GM18508 (cell line): ENCODE measurements at regions not wholly inside any gene's neighbourhood (a gene's known extent, or its start where the extent isn't known, plus 50 kb on each side); places are given as distances from the start of the nearest gene placed in this dataset.

Experiments
- ATAC-seq: cut with Tn5 transposase; IDR thresholded peaks from one replicate; pipeline ENCODE4 v1.9.1; 2021; ENCODE audit warnings: moderate number of reproducible peaks; ENCODE audit not compliant: insufficient read depth, unreplicated experiment

DNA sequence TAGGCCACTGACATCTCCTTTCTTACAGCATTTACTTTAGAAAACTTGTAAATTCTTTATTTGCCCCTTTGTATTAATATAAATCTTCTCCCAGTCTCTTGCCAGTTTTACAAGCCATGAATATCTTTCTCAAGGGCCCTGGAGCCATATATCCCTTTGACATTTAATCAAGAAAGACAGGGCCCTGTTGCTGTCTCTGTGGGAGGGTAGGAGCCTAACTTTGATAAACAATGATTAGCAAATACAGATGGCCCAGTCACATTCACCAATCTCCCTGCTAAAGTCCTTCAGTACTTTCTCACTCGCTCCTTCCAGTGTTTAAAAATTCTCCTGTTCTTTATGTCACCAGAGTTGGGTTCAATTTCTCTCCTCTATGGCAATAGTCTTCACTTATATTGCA, 479.8 kb upstream of the USP15 start:
- no peak for ATAC-seq

DNA sequence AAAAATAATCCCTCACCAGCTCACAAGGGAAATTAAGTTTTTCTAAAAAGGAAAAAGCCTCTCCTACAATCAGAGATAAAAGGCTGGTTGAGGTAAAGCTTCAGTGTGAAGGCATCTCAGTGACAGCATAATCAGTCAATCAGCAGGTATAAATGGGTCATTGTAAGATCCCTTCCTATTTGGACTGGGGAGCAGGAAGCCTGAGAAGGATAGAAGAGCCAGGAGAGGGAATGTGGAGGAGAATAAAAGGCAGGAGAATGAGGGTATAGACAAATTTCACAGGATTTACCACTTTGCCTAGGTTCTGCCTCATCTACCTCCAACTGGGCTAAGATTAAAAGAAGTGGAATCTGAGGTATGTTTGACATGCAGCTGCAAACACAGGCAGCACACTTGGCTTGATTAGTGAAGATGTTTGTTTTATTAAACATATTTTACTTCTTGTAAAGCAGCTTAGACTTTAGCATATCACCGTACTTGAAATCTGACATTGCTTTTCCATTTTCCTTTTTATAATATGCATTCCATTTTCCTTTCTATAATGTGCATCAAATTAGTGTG, 479.1 kb upstream of the USP15 start:
- ATAC-seq = no peak

DNA sequence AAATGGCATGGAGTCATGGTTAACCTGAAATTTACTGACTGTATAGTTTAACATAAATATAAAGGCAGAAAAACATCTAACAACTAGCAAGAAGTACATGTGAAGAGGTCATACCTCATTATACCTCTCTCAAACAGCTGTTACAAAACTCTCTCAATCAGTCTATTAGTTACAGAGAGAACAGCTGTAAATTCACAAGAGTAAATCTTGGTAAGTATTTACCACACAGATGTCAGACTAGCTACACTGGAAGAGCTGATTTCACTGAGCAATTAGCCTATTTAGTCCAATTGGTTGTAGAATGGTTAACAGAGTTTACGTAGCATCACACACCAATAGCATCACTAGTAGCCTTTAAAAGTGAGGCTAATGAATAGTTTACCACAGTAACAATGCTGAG, 463.4 kb upstream of the USP15 start:
- ATAC-seq = no peak

DNA sequence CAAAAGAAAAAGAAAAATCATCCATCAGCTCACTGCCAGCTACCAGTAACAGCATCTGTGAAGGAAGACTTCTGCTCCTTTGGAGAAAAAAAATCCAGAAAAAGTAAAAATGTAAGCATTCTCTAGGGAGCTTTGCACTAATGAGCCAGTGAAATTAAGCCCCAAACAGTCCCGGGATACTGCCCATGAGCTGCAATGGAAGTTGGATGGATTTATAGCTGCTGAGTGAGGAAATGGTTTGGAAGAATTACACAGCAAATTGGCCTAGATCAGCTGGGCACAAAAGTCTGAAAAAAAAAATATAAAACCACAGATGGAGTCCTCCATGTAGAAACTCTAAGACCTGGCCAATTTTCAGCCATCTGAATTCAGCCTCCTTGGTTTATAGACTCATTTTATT, 462.9 kb upstream of the USP15 start:
- ATAC-seq = no peak

DNA sequence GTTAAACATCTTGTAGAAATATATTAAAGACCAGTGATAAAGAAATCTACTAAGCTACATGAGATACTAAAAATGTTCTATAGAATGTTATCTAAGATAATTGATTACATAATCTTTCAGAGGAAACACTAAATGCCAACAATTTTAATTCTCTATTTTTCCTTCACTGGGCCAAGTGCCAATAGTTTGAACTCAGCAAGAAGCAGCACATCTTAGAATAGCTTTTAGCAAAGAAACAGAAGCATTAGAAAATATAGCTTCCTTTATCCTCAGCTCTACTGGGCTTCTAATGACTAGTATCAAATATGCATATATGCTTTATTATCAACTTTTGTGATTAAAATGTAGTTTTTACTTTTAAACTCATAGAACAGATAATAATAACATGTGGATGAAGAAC, 461.4 kb upstream of the USP15 start:
- ATAC-seq = no peak

DNA sequence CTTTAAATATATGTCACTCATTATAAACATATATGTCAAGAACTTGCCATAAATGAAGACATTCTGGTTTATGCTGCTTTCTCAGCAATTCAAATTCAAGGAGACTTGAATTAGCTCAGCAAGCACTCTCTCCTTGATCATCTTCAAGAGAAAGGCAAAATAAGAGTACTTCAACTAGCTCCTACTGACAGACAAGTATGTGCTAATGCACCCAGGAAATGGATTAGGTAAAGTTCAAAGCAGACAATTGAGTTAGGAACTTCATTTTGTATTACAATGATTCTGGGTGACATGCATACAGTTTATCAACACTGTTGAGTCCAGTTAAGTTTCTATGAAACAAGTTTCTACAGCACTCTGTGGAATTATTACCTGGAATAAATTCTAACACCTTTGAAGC, 455.9 kb upstream of the USP15 start:
- ATAC-seq = no peak

DNA sequence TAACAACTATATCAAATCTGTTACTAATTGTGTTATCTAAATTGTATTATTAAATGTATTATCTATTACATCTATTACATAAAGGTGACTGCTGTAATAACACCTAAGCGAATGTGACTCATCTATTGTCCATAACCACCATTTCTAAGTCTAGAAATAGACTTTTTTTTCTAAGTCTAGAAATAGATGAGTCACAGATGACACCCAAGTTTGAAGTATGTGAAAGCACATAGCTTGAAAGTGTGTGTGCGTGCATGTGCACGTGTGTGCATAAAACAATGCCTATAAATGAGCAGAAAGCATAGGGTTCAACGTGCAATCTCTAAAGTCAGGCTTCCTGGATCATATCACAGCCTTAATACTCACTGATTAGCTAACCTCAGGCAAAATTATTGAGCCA, 451.3 kb upstream of the USP15 start:
- no peak for ATAC-seq

DNA sequence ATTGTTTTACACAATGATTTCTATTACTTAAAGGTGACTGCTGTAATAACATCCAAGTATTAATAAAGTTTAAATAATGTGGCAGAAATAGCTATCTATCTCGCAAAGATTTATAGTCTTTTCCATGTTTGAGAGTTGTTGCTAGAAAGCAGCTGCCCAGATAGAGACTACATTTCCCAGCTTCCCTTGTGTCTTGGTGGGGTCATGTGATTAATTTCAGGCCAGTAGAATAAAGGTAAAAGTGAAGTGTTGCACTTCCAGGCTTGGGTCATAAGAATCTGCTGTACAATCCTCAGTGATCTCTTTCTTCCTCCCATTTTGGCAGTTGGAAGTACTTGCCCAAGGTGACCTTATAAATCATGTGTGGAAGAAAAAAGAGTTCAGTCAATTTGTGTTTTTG, 449.7 kb upstream of the USP15 start:
- ATAC-seq = no peak

DNA sequence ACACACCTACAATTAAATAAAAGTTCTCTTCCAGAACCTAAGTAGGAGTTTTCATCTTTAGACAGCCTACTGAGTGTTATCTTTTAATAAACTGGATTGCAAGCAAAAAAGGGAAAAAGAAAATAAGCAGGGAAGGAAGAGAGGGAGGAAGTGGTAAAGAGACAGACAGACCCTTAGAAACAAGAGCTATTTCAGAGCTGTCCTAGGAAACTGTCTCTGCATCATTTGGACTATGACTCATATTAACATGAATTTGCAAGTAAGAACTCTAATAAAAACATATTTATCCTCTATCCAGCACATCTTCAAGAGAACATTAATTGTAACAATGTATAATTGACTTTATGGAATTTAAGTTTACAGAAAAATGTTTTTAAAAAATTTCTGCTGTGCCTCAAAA, 438.8 kb upstream of the USP15 start:
- ATAC-seq = no peak

DNA sequence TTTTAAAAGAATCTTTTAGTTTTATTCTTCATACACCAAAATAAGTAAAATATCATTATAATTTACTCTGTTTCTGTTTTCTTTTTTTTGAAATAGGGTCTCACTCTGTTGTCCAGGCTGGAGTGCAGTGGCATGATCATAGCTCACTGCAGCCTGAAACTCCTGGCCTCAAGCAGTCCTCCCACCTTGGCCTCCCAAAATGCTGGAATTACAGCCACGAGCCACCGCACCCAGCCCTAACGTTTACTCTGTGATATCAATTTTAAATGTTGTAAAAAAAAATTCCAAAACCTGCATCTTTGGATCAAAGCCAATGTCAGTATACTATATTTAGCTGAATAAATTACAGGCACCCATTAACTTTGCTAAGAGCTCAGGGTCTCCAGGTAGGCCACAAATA, 437.1 kb upstream of the USP15 start:
- ATAC-seq = no peak

DNA sequence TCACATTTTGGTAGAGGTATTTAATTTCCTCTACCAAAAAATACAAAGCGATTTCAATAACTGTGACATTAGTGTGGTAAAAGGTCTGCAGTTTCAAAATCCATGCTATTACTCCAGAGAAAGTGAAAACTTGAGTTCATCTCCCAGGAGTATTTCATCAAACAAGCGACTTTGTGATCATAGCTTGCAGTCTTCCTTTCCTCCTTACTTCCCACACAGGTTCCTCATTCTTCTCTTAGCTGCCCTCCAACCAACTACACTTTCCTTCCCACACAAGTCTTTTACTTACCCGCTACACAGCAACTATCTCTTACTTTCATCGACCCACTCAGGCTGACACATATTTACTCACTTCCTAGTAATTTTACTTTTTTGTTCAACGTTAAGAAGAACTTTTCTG, 413.4 kb upstream of the USP15 start:
- ATAC-seq = no peak

DNA sequence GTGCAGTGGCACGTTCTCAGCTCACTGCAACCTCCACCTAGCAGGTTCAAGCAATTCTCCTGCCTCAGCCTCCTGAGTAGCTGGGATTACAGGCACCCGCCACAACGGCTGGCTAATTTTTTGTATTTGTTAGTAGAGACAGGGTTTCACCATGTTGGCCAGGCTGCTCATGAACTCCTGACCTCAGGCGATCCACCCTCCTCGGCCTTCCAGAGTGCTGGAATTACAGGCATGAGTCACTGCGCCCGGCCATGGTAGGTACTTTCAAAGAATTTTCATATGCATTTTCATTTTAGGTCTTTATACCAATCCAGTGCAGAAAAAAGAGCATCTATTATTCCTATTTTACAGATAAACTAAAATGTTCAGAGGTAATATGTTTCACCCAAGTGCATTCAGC, 411.3 kb upstream of the USP15 start:
- no peak for ATAC-seq

DNA sequence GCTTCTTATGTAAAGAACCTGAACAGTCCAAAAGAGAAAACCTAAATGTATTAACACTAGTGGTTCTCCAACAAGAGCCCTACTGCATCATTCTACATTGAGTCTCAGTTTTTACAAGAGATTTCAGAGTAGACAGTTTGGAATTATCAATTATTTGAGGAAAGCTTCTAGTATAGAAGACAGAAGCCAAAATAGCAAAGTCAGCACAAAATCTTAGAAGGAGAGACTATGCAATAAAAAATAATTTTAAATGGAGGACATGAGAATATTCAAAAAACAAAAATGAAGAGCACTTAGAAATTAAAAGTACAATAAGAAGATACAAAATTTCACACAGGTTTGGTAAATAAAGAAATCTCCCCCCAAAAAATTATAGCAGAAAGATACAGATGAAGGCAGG, 406.3 kb upstream of the USP15 start:
- no peak for ATAC-seq

DNA sequence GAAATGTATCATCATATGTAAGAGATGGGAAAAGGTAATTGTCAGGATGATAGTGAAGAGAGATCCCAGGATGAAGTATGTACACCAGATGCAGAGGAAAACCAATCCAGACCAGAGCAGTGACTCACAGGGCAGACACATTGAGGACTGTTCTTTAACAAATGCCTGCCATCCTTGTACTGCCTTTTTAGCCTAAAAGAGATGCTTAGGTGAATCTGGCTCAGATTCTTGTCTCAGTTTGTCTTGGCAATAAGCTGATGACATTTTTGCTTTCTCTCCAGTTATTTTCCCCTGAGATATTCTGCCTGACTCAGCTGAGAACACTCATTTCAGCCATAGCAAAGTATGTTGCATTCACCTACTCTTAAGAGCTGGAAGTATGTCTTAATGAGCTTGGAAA, 405.3 kb upstream of the USP15 start:
- ATAC-seq = no peak

DNA sequence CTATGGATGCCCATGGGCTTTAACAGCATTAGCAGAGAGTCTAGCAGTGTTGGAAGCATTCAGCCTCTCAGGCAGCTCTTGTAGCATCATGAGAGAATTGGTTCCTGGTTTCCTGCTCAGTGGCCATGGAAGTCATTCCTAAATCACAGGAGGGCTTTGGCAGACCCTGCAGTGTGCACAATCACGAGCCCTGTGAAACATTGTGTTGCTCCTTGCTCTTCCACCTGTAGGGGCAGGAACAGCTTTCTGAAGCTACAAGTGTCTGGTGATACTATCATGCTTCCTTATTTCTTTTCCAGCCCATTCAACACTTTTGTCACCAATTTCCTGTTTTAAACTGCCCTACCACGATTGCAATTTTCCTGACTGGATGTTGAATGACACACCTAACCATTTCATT, 402.2 kb upstream of the USP15 start:
- ATAC-seq = no peak

DNA sequence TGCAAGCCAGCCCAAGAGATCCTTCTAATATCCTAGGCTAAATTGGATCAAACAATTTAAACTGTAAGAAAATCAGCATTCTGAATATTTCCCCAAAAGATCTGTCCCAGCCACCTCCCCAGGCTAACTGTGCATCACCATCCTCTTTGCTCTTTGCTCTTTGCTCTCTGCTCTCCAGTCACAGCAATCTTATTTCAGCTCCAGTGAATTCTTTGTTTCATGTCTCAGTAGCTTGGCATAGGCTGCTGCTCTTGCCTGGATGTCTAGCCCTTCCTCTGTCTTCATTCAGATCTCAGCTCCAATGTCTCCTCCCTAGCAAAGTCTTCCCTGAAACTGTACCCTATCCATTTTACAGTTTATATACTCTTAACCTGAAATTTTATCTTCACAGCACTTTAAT, 399.8 kb upstream of the USP15 start:
- no peak for ATAC-seq

DNA sequence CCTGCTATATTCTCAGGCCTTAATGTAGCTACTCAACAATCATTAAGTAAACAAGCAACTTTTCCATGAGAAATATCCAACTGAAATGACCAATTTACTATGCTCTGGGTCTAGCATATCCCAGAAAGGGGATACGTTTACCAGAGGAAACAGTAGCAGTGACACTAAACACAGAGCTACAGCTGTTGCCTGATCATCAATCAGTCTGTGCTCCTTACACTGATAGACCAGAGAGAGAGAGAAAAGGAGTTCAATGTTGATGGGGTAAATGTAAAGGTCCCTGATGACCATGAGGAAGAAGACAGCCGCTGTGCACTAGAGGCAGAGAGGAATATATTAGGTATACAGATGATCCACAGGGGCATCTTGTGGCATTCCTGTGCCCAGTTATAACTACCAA, 397.2 kb upstream of the USP15 start:
- ATAC-seq = no peak

DNA sequence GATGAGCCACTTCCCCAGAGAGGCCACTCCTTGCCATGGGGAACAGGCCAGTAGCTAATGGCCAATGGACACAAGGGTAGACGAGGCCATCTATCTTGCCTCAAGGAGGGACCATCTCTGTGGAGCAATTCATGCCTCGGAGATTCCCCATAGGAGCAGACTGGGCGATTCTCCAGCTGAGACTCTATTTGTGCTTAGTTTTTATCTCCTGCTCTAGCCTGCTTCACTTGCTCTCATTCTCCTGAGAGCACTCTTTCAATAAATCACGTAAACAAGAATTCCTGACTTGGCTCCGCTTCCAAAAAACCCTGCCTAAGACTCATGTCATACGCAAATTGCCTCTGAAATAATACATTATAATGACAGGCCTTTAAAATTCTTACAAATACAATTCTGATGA, 396.4 kb upstream of the USP15 start:
- no peak for ATAC-seq

DNA sequence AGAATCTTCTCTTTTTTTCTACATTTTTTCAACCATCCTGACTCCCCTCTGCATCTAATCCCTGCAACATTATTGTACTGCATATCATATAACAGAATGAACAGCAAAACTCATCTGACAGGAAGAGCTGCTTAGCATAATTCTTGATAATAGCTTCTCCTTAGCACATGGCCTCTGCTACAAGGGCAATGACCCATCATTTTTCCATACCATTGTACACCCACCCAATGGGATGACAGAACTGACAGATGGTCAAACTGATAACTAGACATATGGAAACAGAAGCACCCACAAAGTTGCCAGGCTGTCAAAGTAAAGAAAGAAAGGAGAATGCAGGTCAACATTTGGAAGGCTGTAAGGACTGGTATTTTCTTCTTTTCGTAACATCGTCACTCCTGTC, 390.4 kb upstream of the USP15 start:
- ATAC-seq = no peak

DNA sequence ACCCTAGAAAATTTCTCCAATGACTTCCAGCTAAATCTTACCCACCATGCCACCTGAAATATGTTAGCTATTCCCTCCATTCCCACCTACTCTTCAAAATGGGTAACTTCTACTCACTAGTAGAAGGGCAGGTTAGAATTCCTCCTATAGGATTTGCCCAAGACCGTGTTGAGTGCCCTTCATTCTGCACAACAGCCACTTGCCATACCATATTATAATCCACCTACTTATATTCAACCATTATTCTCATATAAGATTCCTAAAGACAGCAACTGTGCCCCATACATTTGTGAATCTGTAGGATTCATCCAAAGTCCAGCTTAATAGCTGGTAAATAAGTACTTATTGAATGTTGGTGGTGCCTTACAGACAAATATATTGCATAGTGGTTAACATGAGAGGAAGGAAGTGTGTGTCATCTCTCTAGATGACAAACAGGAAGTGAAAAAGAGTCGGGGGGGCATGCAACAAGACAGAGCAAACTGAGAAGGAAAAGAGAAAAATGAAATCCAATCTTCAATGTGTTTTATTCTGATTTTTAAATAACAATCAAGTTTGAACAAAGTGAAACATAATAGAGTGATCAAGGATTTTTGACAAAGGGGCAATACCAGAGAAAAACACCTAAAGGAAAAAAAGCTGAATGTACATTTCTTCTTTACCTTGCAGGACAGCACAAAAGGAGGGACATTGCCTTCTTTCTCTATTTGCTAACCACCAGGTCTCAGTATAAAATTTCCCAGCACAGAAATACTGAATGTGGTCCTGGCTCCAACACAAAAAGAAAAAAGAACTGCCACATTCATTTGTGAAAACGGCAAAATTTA, 389.3 kb upstream of the USP15 start:
- no peak for ATAC-seq

DNA sequence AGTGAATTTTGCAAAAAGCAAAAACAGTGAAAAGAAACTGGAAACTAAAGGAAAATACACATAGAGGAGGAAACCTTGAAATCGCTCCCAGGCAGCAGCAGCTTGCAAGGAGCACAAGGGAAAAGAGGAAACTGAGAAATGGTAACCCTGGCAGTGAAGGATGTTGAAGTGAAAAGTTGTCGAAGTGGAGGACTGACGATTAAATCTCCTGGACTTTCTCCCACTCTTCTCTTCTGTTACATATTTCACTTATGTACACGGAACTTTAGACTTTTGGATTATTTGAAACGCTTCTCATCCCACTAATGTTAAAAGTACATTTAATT, 388.8 kb upstream of the USP15 start:
- ATAC-seq = no peak

DNA sequence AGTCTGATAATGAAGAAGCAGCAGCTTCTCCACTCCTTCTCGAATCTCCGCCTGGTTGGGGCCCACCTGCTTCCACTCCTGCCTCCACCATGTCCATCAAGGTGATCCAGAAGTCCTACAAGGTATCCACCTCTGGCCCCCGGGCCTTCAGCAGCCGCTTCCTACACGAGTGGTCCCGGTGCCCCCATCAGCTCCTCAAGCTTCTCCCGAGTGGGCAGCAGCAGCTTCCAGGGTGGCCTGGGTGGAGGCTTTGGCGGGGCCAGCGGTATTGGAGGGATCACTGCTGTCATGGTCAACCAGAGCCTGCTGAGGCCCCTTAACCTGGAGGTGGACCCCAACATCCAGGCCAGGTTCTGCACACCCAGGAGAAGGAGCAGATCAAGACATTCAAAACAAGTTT, 381.0 kb upstream of the USP15 start:
- ATAC-seq = no peak

DNA sequence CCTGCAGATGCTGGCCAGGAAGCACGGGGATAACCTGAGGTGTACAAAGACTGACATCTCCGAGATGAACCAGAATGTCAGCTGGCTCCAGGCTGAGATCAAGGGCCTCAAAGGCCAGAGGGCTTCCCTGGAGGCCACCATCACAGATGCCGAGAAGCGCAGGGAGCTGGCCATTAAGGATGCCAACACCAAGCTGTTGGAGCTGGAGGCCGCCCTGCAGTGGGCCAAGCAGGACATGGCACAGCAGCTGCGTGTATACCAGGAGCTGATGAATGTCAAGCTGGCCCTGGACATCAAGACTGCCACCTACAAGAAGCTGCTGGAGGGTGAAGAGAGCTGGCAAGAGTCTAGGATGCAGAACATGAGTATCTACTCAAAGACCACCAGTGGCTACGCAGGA, 380.0 kb upstream of the USP15 start:
- ATAC-seq = no peak
